WTC11 (cell line): ENCODE measurements at regions not wholly inside any gene's neighbourhood (a gene's known extent, or its start where the extent isn't known, plus 50 kb on each side); places are given as distances from the start of the nearest gene placed in this dataset.
"Not testable (repeated sequence)": the region's sequence is repeated elsewhere in the genome, so short reads cannot be mapped to it uniquely, and the experiment has no call there.

Experiments used
- ATAC-seq: fragments of 200-7000 bp; cut with Tn5 transposase; 2 replicates; pipeline ENCODE4 v1.10.0; 2021; ENCODE audit warnings: mild to moderate bottlenecking, moderate library complexity
- CTCF ChIA-PET: fragments of 300-600 bp; sonication (Branson Sonifier 250); formaldehyde crosslinking; loops from one replicate; lab custom pipeline; 2021; ENCODE audit warnings: antibody characterized with exemption; lab: Charles Lee
- POLR2A ChIA-PET: fragments of 350-600 bp; sonication (Branson Sonifier 250); formaldehyde crosslinking; loops from one replicate; lab custom pipeline; 2021; ENCODE audit warnings: antibody characterized with exemption; lab: Charles Lee
- DNase-seq: peaks from one replicate; pipeline ENCODE4 v3.0.0; 2021; ENCODE audit warnings: low spot score
- H3K27ac Mint-ChIP-seq: 2 replicates; pipeline ENCODE4 v1.8.0; 2021; ENCODE audit warnings: mixed read lengths
- H3K27me3 Mint-ChIP-seq: 2 replicates; pipeline ENCODE4 v1.8.0; 2021; ENCODE audit warnings: low read depth, mild to moderate bottlenecking, moderate library complexity, mixed read lengths
- H3K36me3 Mint-ChIP-seq: 2 replicates; pipeline ENCODE4 v1.8.0; 2021; ENCODE audit warnings: mixed read lengths
- H3K4me1 Mint-ChIP-seq: 2 replicates; pipeline ENCODE4 v1.8.0; 2022; ENCODE audit warnings: mixed read lengths
- H3K4me3 Mint-ChIP-seq: 2 replicates; pipeline ENCODE4 v1.8.0; 2021; ENCODE audit warnings: mild to moderate bottlenecking, moderate library complexity, mixed read lengths
- H3K9me3 Mint-ChIP-seq: 2 replicates; pipeline ENCODE4 v1.8.0; 2021; ENCODE audit warnings: mixed read lengths
- ATF1 ChIP-seq: sonication (generic); formaldehyde crosslinking; IDR thresholded peaks from 2 replicates; pipeline ENCODE4 v1.8.1; 2023; ENCODE audit warnings: mild to moderate bottlenecking, moderate library complexity, missing genetic modification reagents
- E2F1 ChIP-seq: sonication (generic); formaldehyde crosslinking; IDR thresholded peaks from 2 replicates; pipeline ENCODE4 v1.8.0; 2022; ENCODE audit warnings: mild to moderate bottlenecking, missing genetic modification reagents
- E2F4 ChIP-seq: sonication (generic); formaldehyde crosslinking; IDR thresholded peaks from 2 replicates; pipeline ENCODE4 v1.8.1; 2022; ENCODE audit warnings: low read depth, mild to moderate bottlenecking, moderate library complexity, missing genetic modification reagents, borderline replicate concordance
- E2F5 ChIP-seq: sonication (generic); formaldehyde crosslinking; IDR thresholded peaks from 2 replicates; pipeline ENCODE4 v1.8.1; 2022; ENCODE audit warnings: mild to moderate bottlenecking, moderate library complexity, missing genetic modification reagents
- FOXP1 ChIP-seq: sonication (generic); formaldehyde crosslinking; IDR thresholded peaks from 2 replicates; pipeline ENCODE4 v1.8.0; 2022; ENCODE audit warnings: missing genetic modification reagents, mild to moderate bottlenecking, moderate library complexity, borderline replicate concordance
- GABPB1 ChIP-seq: sonication (generic); formaldehyde crosslinking; IDR thresholded peaks from 2 replicates; pipeline ENCODE4 v1.8.1; 2023; ENCODE audit warnings: mild to moderate bottlenecking, missing genetic modification reagents
- HMGA2 ChIP-seq: fragments of 250-450 bp; sonication (Bioruptor Pico); IDR thresholded peaks from 2 replicates; pipeline ENCODE4 v1.4.0; 2021; ENCODE audit warnings: mild to moderate bottlenecking, moderate library complexity
- IRF2 ChIP-seq: sonication (generic); formaldehyde crosslinking; IDR thresholded peaks from 2 replicates; pipeline ENCODE4 v1.8.0; 2022; ENCODE audit warnings: low read depth, missing genetic modification reagents, borderline replicate concordance
- MAX ChIP-seq: sonication (generic); formaldehyde crosslinking; IDR thresholded peaks from 2 replicates; pipeline ENCODE4 v1.8.0; 2022; ENCODE audit warnings: mild to moderate bottlenecking, missing genetic modification reagents
- NFATC4 ChIP-seq: fragments of 250-450 bp; sonication (Bioruptor Pico); IDR thresholded peaks from 2 replicates; pipeline ENCODE4 v1.9.0; 2021; ENCODE audit warnings: mild to moderate bottlenecking
- NFE2L1 ChIP-seq: sonication (generic); formaldehyde crosslinking; IDR thresholded peaks from 2 replicates; pipeline ENCODE4 v1.8.1; 2023; ENCODE audit warnings: missing genetic modification reagents
- NFYB ChIP-seq: sonication (generic); formaldehyde crosslinking; conservative IDR thresholded peaks from 2 replicates; pipeline ENCODE4 v1.8.0; 2022; ENCODE audit warnings: low read depth, missing genetic modification reagents
- SOX15 ChIP-seq: fragments of 250-450 bp; sonication (Bioruptor Pico); IDR thresholded peaks from 2 replicates; pipeline ENCODE4 v1.9.0; 2021; ENCODE audit warnings: mild to moderate bottlenecking
- USF2 ChIP-seq: sonication (generic); formaldehyde crosslinking; IDR thresholded peaks from 2 replicates; pipeline ENCODE4 v1.8.1; 2023; ENCODE audit warnings: mild to moderate bottlenecking, missing genetic modification reagents, moderate library complexity
- ZNF138 ChIP-seq: sonication (generic); formaldehyde crosslinking; conservative IDR thresholded peaks from 2 replicates; pipeline ENCODE4 v1.8.1; 2022; ENCODE audit warnings: mild to moderate bottlenecking, moderate library complexity, missing genetic modification reagents
- ZNF219 ChIP-seq: sonication (generic); formaldehyde crosslinking; IDR thresholded peaks from 2 replicates; pipeline ENCODE4 v1.8.0; 2023; ENCODE audit warnings: missing genetic modification reagents, mild to moderate bottlenecking, borderline replicate concordance
- ZNF263 ChIP-seq: sonication (generic); formaldehyde crosslinking; IDR thresholded peaks from 2 replicates; pipeline ENCODE4 v1.8.1; 2022; ENCODE audit warnings: low read depth, mild to moderate bottlenecking, moderate library complexity, missing genetic modification reagents
- ZNF396 ChIP-seq: fragments of 250-450 bp; sonication (Bioruptor Pico); IDR thresholded peaks from 2 replicates; pipeline ENCODE4 v1.8.0; 2021; ENCODE audit warnings: mild to moderate bottlenecking, moderate library complexity, borderline replicate concordance
- ZNF416 ChIP-seq: fragments of 250-450 bp; sonication (Bioruptor Pico); IDR thresholded peaks from 2 replicates; pipeline ENCODE4 v1.9.0; 2021; ENCODE audit warnings: mild to moderate bottlenecking, inconsistent platforms
- TF ChIP-seq, protein P1 (sequence below): sonication (generic); formaldehyde crosslinking; IDR thresholded peaks from 2 replicates; pipeline ENCODE4 v1.8.0; 2022; ENCODE audit warnings: mild to moderate bottlenecking, missing genetic modification reagents
- TF ChIP-seq, protein P2 (sequence below): sonication (generic); formaldehyde crosslinking; IDR thresholded peaks from 2 replicates; pipeline ENCODE4 v1.8.1; 2023; ENCODE audit warnings: mild to moderate bottlenecking, missing genetic modification reagents
- TF ChIP-seq, protein P3 (sequence below): fragments of 250-450 bp; sonication (Bioruptor Pico); IDR thresholded peaks from 2 replicates; pipeline ENCODE4 v1.9.0; 2021; ENCODE audit warnings: mild to moderate bottlenecking

DNA sequence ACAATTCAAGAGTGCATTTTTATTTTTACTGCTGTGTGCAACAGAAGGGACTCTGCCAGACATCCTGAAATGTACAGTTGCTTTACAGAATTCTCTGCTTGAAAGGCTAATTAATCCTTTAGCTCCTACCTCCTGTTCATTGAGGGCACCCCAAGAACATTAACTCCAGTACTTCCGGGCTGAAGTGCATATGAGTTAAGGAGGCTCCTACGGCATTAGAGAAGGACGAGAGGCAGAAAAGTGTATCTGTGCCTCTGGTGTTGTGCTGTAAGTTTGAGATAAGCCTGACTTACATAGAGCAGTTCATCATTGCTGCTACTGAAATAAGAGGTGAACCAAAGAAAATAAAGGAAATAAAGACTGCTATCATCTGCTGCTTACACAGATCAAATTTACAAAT is 609.3 kb upstream of the ADGRB3 start:
- POLR2A ChIA-PET, result no interaction called here
- Mint-ChIP-seq H3K4me3 (no peak overlapping the region), H3K9me3 (peaks cover 14% of the 10 kb centered on the region), H3K4me1 (peaks cover 5% of the 10 kb centered on the region), H3K27ac (no peak overlapping the region), H3K36me3 (peaks cover 13% of the 10 kb centered on the region), H3K27me3 (no peaks in the 10 kb centered on the region)
- TF ChIP-seq FOXP1 (CRISPR knock-in tag) (no peak), ATF1 (CRISPR knock-in tag) (no peak), E2F4 (no peak), NFE2L1 (no peak), ZNF416 (CRISPR knock-in tag) (no peak), ZNF396 (no peak), NFYB (no peak), NFATC4 (CRISPR knock-in tag) (no peak), HMGA2 (CRISPR knock-in tag) (no peak), E2F1 (CRISPR knock-in tag) (no peak), IRF2 (CRISPR knock-in tag) (no peak), E2F5 (CRISPR knock-in tag) (no peak), SOX15 (no peak), ZNF219 (CRISPR knock-in tag) (no peak), ZNF138 (CRISPR knock-in tag) (no peak)
- TF ChIP-seq, protein P1, sequence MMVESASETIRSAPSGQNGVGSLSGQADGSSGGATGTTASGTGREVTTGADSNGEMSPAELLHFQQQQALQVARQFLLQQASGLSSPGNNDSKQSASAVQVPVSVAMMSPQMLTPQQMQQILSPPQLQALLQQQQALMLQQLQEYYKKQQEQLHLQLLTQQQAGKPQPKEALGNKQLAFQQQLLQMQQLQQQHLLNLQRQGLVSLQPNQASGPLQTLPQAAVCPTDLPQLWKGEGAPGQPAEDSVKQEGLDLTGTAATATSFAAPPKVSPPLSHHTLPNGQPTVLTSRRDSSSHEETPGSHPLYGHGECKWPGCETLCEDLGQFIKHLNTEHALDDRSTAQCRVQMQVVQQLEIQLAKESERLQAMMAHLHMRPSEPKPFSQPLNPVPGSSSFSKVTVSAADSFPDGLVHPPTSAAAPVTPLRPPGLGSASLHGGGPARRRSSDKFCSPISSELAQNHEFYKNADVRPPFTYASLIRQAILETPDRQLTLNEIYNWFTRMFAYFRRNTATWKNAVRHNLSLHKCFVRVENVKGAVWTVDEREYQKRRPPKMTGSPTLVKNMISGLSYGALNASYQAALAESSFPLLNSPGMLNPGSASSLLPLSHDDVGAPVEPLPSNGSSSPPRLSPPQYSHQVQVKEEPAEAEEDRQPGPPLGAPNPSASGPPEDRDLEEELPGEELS, result no peak
- TF ChIP-seq, protein P2, sequence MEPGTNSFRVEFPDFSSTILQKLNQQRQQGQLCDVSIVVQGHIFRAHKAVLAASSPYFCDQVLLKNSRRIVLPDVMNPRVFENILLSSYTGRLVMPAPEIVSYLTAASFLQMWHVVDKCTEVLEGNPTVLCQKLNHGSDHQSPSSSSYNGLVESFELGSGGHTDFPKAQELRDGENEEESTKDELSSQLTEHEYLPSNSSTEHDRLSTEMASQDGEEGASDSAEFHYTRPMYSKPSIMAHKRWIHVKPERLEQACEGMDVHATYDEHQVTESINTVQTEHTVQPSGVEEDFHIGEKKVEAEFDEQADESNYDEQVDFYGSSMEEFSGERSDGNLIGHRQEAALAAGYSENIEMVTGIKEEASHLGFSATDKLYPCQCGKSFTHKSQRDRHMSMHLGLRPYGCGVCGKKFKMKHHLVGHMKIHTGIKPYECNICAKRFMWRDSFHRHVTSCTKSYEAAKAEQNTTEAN (CRISPR knock-in tag), result no peak
- CTCF ChIA-PET, result no interaction called here
- DNase-seq, result no peak
- no peak for ATAC-seq

- Mint-ChIP-seq H3K36me3 (peaks cover 13% of the 10 kb centered on the region), H3K9me3 (peaks cover 14% of the 10 kb centered on the region), H3K27me3 (no peaks in the 10 kb centered on the region), H3K4me1 (peaks cover 5% of the 10 kb centered on the region), H3K27ac (no peak overlapping the region), H3K4me3 (no peak overlapping the region)
- DNase-seq (no peak), ATAC-seq (no peak)
- ChIA-PET POLR2A (no interaction called here), CTCF (no interaction called here)
- TF ChIP-seq, protein P3, sequence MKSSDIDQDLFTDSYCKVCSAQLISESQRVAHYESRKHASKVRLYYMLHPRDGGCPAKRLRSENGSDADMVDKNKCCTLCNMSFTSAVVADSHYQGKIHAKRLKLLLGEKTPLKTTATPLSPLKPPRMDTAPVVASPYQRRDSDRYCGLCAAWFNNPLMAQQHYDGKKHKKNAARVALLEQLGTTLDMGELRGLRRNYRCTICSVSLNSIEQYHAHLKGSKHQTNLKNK (CRISPR knock-in tag), result no peak
- no peak for TF ChIP-seq NFYB
- TF ChIP-seq USF2 (CRISPR knock-in tag), result no peak
- no peak for TF ChIP-seq GABPB1 (CRISPR knock-in tag)
- no peak for TF ChIP-seq ZNF263 (CRISPR knock-in tag)
- TF ChIP-seq E2F5 (CRISPR knock-in tag), result no peak
- TF ChIP-seq NFE2L1, result no peak
- TF ChIP-seq E2F1 (CRISPR knock-in tag), result no peak
- no peak for TF ChIP-seq MAX (CRISPR knock-in tag)
- no peak for TF ChIP-seq FOXP1 (CRISPR knock-in tag)
Observed at GRCh38 chr6:68024570-68025269, 610.4 kb upstream of the ADGRB3 start.

- not testable (repeated sequence) for H3K27me3 Mint-ChIP-seq
Observed at GRCh38 chr6:68022968-68023367, 612.1 kb upstream of the ADGRB3 start.

More at GRCh38 chr6:68022968-68023367, 612.1 kb upstream of the ADGRB3 start:
- POLR2A ChIA-PET, H3K27ac Mint-ChIP-seq, H3K4me1 Mint-ChIP-seq, H3K4me3 Mint-ChIP-seq, CTCF ChIA-PET, ATAC-seq, DNase-seq: not testable (repeated sequence)
- Mint-ChIP-seq H3K36me3 (peaks cover 13% of the 10 kb centered on the region), H3K9me3 (peaks cover 14% of the 10 kb centered on the region)
